T-cell (primary cell): ENCODE measurements at regions not wholly inside any gene's neighbourhood (a gene's known extent, or its start where the extent isn't known, plus 50 kb on each side); places are given as distances from the start of the nearest gene placed in this dataset.

ENCODE experiments used
- ATAC-seq, 4 experiments: fragments of 200-7000 bp in 3 of 4; fragments of 150-1000 bp in 1 of 4; cut with Tn5 transposase; replicated peaks in 1 of 4; 1 replicate in 3 of 4; 2 replicates in 1 of 4; pipeline ENCODE4 v1.10.0; 2021; ENCODE audit warnings: moderate library complexity in 3 of 4, mild to moderate bottlenecking in 2 of 4, moderate number of reproducible peaks in 1 of 4
- CTCF ChIA-PET, 2 donors: fragments of 300-600 bp; sonication (Branson Sonifier 250); formaldehyde crosslinking; loops; one replicate each; lab custom pipeline; 2022; ENCODE audit warnings: antibody characterized with exemption in 2 of 2; lab: Charles Lee
- POLR2A ChIA-PET, 2 donors: fragments of 300-600 bp; sonication (Branson Sonifier 250); formaldehyde crosslinking; loops; one replicate each; lab custom pipeline; 2022; ENCODE audit warnings: antibody characterized with exemption in 2 of 2; lab: Charles Lee
- DNase-seq, 35 experiments: peaks; one replicate each; pipeline versions ENCODE4 v3.0.0 to v3.0.0-alpha.2; 2013 to 2023
- H3K27ac ChIP-seq: one replicate; pipeline ENCODE4 v1.5.1; 2013; ENCODE audit warnings: low read length
- H3K27me3 ChIP-seq, 2 experiments: replicated peaks in 1 of 2; 1 replicate in 1 of 2; 2 replicates in 1 of 2; pipeline versions ENCODE4 v1.6.1 to v1.7.0; 2013; ENCODE audit warnings: low read length in 1 of 2, mixed read lengths in 1 of 2; ENCODE audit not compliant: control insufficient read depth in 2 of 2, insufficient read depth in 2 of 2; ENCODE audit errors: extremely low read depth in 1 of 2
- H3K36me3 ChIP-seq, 2 donors: 1 replicate in 1 of 2; 2 replicates in 1 of 2; pipeline versions ENCODE4 v1.6.1 to v1.7.0; 2013; ENCODE audit warnings: low read length in 1 of 2; ENCODE audit not compliant: control insufficient read depth in 2 of 2, insufficient read depth in 1 of 2; ENCODE audit errors: extremely low read depth in 1 of 2
- H3K4me1 ChIP-seq, 2 experiments: 1 replicate in 1 of 2; 2 replicates in 1 of 2; pipeline versions ENCODE4 v1.6.1 to v1.7.0; 2013; ENCODE audit warnings: low read length in 2 of 2, mixed read lengths in 1 of 2; ENCODE audit not compliant: insufficient read depth in 2 of 2, control insufficient read depth in 1 of 2; ENCODE audit errors: extremely low read depth in 1 of 2
- H3K4me3 ChIP-seq, 2 donors: 1 replicate in 1 of 2; 2 replicates in 1 of 2; pipeline versions ENCODE4 v1.5.1 to v1.7.0; 2013; ENCODE audit warnings: mild to moderate bottlenecking in 2 of 2, low read length in 1 of 2, moderate library complexity in 1 of 2; ENCODE audit not compliant: control insufficient read depth in 1 of 2; ENCODE audit errors: extremely low read depth in 1 of 2
- H3K9me3 ChIP-seq: 2 replicates; pipeline ENCODE4 v1.7.0; 2013
- H3K27ac Mint-ChIP-seq, 2 donors: one replicate each; pipeline ENCODE4 v1.8.0; 2020 to 2021; ENCODE audit warnings: mild to moderate bottlenecking in 2 of 2, mixed read lengths in 2 of 2
- H3K27me3 Mint-ChIP-seq, 2 donors: one replicate each; pipeline ENCODE4 v1.8.0; 2021 to 2022; ENCODE audit warnings: mixed read lengths in 2 of 2
- H3K36me3 Mint-ChIP-seq: one replicate; pipeline ENCODE4 v1.8.0; 2021; ENCODE audit warnings: mixed read lengths
- H3K4me1 Mint-ChIP-seq, 3 donors: one replicate each; pipeline ENCODE4 v1.8.0; 2020 to 2022; ENCODE audit warnings: mixed read lengths in 3 of 3, mild to moderate bottlenecking in 1 of 3
- H3K4me3 Mint-ChIP-seq, 3 donors: one replicate each; pipeline ENCODE4 v1.8.0; 2020 to 2022; ENCODE audit warnings: mild to moderate bottlenecking in 3 of 3, mixed read lengths in 3 of 3, moderate library complexity in 3 of 3
- H3K9me3 Mint-ChIP-seq, 3 donors: one replicate each; pipeline ENCODE4 v1.8.0; 2020 to 2022; ENCODE audit warnings: mixed read lengths in 3 of 3
- WGBS: methylation state at CpG from one replicate; pipeline ENCODE4 v1.1.5; 2013; ENCODE audit warnings: missing lambda C conversion rate; ENCODE audit not compliant: insufficient coverage; 5-methylcytosine and 5-hydroxymethylcytosine counted together

DNA sequence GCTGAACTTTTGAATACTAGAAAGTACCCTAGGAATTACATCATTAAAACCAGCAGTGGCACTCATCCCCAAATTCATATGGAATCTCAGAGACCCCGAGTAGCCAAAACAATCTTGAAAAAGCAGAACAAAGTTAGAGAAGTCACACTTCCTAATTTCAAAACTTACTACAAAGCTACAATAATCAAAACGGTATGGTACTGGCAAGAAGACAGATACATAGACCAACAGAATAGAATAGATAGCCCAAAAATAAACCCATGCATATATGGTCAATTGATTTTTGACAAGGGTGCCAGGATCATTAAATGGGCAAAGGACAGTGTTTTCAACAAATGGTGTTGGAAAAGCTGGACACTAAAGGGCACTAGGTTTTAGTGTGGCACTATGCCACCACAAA lies 176.0 kb upstream of the NDUFV2 start:
- peaks cover 0 to 5% of the 10 kb centered on the region in 2 experiments for H3K27me3 ChIP-seq
- Mint-ChIP-seq H3K36me3 (no peaks in the 10 kb centered on the region), H3K27ac (no peak overlapping the region), H3K4me3 (no peak overlapping the region), H3K9me3 (peaks cover 12 to 27% (median 15%) of the 10 kb centered on the region in 3 donors), H3K4me1 (no peaks in the 10 kb centered on the region), H3K27me3 (peaks cover under 1 to 5% of the 10 kb centered on the region in 2 donors)
- H3K4me3 ChIP-seq, result no peak overlapping the region
- ATAC-seq (no peak), DNase-seq (no peak)
- ChIA-PET POLR2A (no interaction called here), CTCF (no interaction called here)
- H3K27ac ChIP-seq, result no peak overlapping the region
- H3K4me1 ChIP-seq, result no peaks in the 10 kb centered on the region
- no CpG with 5 or more reads among the region's 2 CpGs for WGBS
- no peaks in the 10 kb centered on the region for H3K36me3 ChIP-seq
- H3K9me3 ChIP-seq, result peaks cover 3% of the 10 kb centered on the region

DNA sequence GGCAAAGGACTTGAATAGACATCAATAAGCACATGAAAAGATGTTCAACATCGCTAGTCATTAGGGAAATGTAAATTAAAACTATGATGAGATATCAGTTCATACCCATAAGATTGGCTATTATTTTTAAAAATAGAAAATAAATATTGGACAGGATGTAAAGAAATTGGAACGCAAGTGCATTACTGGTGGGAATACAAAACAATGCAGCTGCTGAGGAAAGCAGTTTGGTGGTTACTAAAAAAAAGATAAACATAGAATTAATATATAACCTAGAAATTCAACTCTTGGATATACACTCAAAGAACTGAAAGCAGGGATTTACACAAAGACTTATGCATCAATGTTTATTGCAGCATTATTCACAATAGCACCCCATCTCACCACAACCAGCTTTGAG lies 174.5 kb upstream of the NDUFV2 start:
- no peaks in the 10 kb centered on the region for H3K4me1 Mint-ChIP-seq
- no peaks in the 10 kb centered on the region for H3K36me3 Mint-ChIP-seq
- ChIA-PET CTCF (no interaction called here), POLR2A (no interaction called here)
- peaks cover 12 to 27% (median 15%) of the 10 kb centered on the region in 3 donors for H3K9me3 Mint-ChIP-seq
- ATAC-seq, result no peak
- no peak overlapping the region for H3K4me3 ChIP-seq
- H3K4me3 Mint-ChIP-seq, result no peak overlapping the region
- H3K27me3 Mint-ChIP-seq, result peaks cover 4 to 5% of the 10 kb centered on the region in 2 donors
- no peaks in the 10 kb centered on the region for H3K36me3 ChIP-seq
- H3K27ac ChIP-seq, result no peak overlapping the region
- H3K9me3 ChIP-seq, result peaks cover 3% of the 10 kb centered on the region
- H3K27ac Mint-ChIP-seq, result no peak overlapping the region
- no peaks in the 10 kb centered on the region for H3K4me1 ChIP-seq
- no peak for DNase-seq
- WGBS, result no CpG with 5 or more reads among the region's 2 CpGs
- H3K27me3 ChIP-seq, result peaks cover 0 to 5% of the 10 kb centered on the region in 2 experiments

DNA sequence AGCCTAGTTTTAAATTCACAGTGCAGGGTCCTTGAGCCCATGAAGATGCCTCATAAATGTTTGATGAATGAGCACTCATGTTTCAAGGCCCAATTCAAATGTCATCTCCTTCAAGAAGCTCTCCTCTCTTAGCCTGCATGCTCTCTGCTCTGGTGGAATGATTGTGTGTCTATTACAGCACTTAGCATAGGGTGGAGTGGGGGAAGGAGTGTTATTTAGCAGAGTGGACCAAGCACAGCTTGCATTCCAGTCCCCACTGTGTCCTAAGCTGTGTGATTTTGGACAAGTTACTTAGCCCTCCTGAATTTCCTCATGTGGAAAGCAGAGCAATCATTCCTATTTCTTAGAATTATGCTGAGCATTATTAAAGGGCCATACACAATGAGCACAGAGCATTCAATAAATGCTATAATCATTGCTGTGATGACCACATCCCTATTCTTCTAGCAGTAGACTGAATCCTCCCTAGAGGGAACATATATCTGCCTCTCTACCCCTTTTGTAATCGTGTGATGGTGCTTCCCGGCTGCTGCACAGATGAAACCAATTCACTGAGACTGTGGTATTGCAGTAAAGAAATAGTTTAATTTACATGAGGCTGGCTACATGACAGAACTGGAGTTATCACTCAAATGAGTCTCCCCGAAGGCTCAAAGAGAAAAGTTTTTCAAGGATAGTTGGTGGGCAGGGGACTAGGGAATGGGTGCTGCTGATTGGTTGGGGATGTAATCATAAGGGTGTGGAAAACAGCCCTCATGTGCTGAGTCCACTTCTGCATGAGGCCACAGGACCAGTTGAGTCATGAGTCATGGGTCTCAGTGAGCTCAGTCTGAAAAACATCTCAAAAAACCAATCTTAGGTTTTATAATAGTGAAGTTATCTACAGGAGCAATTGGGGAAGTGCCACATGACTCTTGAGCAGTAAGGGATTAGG lies 173.4 kb upstream of the NDUFV2 start:
- H3K9me3 ChIP-seq, result peaks cover 3% of the 10 kb centered on the region
- H3K4me1 ChIP-seq, result no peaks in the 10 kb centered on the region
- H3K9me3 Mint-ChIP-seq, result peaks cover 12 to 27% (median 15%) of the 10 kb centered on the region in 3 donors
- POLR2A ChIA-PET, result no interaction called here
- no peak for ATAC-seq
- no peak overlapping the region for H3K4me3 ChIP-seq
- H3K27ac ChIP-seq, result no peak overlapping the region
- H3K36me3 ChIP-seq, result no peaks in the 10 kb centered on the region
- WGBS, result 80% methylated on average over 1 of the region's 3 CpGs
- no peak overlapping the region for H3K4me3 Mint-ChIP-seq
- peaks cover 5% of the 10 kb centered on the region in 2 donors for H3K27me3 Mint-ChIP-seq
- H3K27ac Mint-ChIP-seq, result no peak overlapping the region
- no peaks in the 10 kb centered on the region for H3K36me3 Mint-ChIP-seq
- DNase-seq, result no peak
- CTCF ChIA-PET, result no interaction called here
- no peaks in the 10 kb centered on the region for H3K4me1 Mint-ChIP-seq
- H3K27me3 ChIP-seq, result peaks cover 0 to 5% of the 10 kb centered on the region in 2 experiments

DNA sequence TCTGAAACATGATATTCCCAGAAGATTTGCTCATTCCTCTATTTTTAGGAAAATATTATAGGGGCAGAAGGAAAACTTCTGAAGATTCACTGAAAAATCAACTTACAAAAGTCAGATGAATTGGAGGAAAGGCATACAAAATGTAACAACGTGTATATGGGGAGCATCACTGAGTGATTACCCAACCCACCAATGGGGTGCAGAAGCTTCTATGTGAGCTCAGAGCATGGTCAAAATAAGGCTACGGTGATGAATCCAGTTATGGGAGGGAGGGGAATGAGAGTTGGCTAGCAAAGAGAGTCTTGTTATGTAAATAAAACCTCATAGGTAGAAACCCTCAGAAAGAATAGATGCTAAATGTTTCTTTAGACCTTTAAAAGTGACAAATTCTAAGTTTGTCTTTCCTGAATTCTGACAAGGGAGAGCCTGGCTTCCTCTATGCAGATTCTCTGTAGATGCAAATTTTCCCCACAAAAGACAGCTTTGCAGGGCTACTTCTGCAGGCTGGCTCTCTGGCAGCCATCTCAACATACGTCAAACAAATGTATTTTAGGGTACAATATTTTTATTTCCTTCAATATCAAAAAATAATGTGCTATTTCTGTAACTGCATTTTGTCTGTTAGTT lies 171.4 kb upstream of the NDUFV2 start:
- CTCF ChIA-PET, result no interaction called here
- WGBS, result no CpG with 5 or more reads among the region's 3 CpGs
- no peak for ATAC-seq

DNA sequence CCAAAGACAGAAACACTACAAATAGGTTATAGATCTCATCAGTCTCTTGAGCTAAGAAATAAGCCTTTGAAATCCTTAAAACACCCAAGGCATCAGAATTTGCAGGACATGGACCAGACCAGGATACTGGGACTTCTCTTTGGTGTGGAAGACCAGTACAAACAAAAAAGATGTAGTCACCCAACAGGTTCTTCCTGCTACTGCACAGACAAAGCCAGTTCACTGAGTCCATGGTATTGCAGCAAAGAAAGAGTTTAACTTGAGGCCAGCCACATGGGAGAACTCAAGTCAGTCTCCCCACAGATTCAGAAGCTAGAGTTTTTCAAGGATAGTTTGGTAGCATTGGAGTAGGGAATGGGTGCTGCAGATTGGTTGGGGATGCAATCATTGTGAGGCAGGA lies 169.6 kb upstream of the NDUFV2 start:
- no peak overlapping the region for H3K4me3 Mint-ChIP-seq
- POLR2A ChIA-PET, result no interaction called here

More for the DNA sequence above, 171.4 kb upstream of the NDUFV2 start:
- Mint-ChIP-seq H3K4me1 (no peaks in the 10 kb centered on the region), H3K9me3 (peaks cover 7 to 22% (median 11%) of the 10 kb centered on the region in 3 donors), H3K27me3 (peaks cover 5 to 8% of the 10 kb centered on the region in 2 donors), H3K27ac (no peak overlapping the region), H3K36me3 (no peaks in the 10 kb centered on the region), H3K4me3 (no peak overlapping the region)
- Histone ChIP-seq H3K27me3 (peaks cover 0 to 3% of the 10 kb centered on the region in 2 experiments), H3K36me3 (no peaks in the 10 kb centered on the region), H3K4me3 (no peak overlapping the region), H3K4me1 (no peaks in the 10 kb centered on the region), H3K27ac (no peak overlapping the region), H3K9me3 (peaks cover 3% of the 10 kb centered on the region)
- DNase-seq, result no peak
- POLR2A ChIA-PET, result no interaction called here

DNA sequence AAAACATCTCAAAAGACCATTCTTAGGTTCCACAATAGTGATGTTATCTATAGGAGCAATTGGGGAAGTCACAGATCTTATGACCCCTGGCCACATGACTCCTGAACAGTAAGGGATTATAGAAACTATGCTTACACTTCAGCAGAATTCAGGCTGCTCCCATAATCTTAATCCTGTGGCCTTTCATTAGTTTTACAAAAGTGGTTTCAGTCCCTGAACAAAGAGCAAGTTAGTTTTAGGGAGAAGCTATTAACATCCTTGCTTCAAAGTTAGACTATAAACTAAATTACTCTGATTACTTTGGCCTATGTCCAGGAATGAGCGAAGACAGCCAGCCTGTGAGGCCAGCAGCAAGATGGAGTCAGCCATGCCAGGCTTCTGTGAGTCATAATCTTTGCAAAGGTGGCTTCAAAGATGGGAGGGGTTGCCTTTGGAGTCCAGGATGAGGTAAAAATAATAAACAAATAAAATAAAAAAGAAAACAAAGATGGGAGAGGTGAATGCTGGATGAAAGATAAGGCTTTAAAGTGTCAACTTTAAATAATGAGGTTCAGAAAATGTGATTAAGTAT lies 168.7 kb upstream of the NDUFV2 start:
- Histone ChIP-seq H3K4me3 (no peak overlapping the region), H3K27me3 (peaks cover 0 to 6% of the 10 kb centered on the region in 2 experiments), H3K36me3 (no peaks in the 10 kb centered on the region), H3K9me3 (no peaks in the 10 kb centered on the region), H3K27ac (no peak overlapping the region), H3K4me1 (no peaks in the 10 kb centered on the region)
- DNase-seq (no peak), ATAC-seq (no peak)
- WGBS, result no CpG with 5 or more reads among the region's 1 CpG
- peaks cover 6 to 14% of the 10 kb centered on the region in 2 donors for H3K27me3 Mint-ChIP-seq
- ChIA-PET CTCF (no interaction called here), POLR2A (no interaction called here)
- H3K9me3 Mint-ChIP-seq, result peaks cover 2 to 13% (median 8%) of the 10 kb centered on the region in 3 donors
- H3K4me3 Mint-ChIP-seq, result no peak overlapping the region
- no peaks in the 10 kb centered on the region for H3K4me1 Mint-ChIP-seq
- no peak overlapping the region for H3K27ac Mint-ChIP-seq
- H3K36me3 Mint-ChIP-seq, result no peaks in the 10 kb centered on the region

More for the DNA sequence above, 169.6 kb upstream of the NDUFV2 start:
- ATAC-seq, result no peak
- H3K27me3 ChIP-seq, result peaks cover 0 to 6% of the 10 kb centered on the region in 2 experiments
- Mint-ChIP-seq H3K27me3 (peaks cover 3 to 13% of the 10 kb centered on the region in 2 donors), H3K9me3 (peaks cover 4 to 14% (median 8%) of the 10 kb centered on the region in 3 donors), H3K4me1 (no peaks in the 10 kb centered on the region), H3K36me3 (no peaks in the 10 kb centered on the region), H3K27ac (no peak overlapping the region)
- no peak overlapping the region for H3K4me3 ChIP-seq
- H3K9me3 ChIP-seq, result no peaks in the 10 kb centered on the region
- H3K27ac ChIP-seq, result no peak overlapping the region
- DNase-seq, result no peak
- CTCF ChIA-PET, result no interaction called here
- no peaks in the 10 kb centered on the region for H3K4me1 ChIP-seq
- H3K36me3 ChIP-seq, result no peaks in the 10 kb centered on the region
